ENCODE measurements at regions not wholly inside any gene's neighbourhood (a gene's known extent, or its start where the extent isn't known, plus 50 kb on each side); places are given as distances from the start of the nearest gene placed in this dataset.

- H3K27me3 ChIP-seq (ENCODE audit: control insufficient read depth in 2 of 2, insufficient read depth in 2 of 2, low read length in 2 of 2), result no peaks in the 10 kb centered on the region
- no peak overlapping the region for H3K4me3 ChIP-seq (ENCODE audit: low read length in 2 of 2)
- no peaks in the 10 kb centered on the region for H3K36me3 ChIP-seq (ENCODE audit: control insufficient read depth in 2 of 2, insufficient read depth in 2 of 2, low read length in 2 of 2)
- peaks cover 9 to 28% of the 10 kb centered on the region in 2 donors for H3K4me1 ChIP-seq (ENCODE audit: control insufficient read depth in 2 of 2, insufficient read depth in 2 of 2, low read length in 2 of 2)
- H3K9me3 ChIP-seq (ENCODE audit: control insufficient read depth in 2 of 2, low read length in 2 of 2), result no peaks in the 10 kb centered on the region
- peak overlapping the region; percentile 74 to 82 for H3K27ac ChIP-seq (ENCODE audit: low read depth in 2 of 2, low read length in 2 of 2)
- no peak overlapping the region for H3K9ac ChIP-seq (ENCODE audit: low read depth in 1 of 2, low read length in 2 of 2)
Measured at GRCh38 chr20:10856237-10857015, 182.6 kb upstream of the JAG1 start.

GRCh38 chr20:10857352-10858070, 183.7 kb upstream of the JAG1 start:
- H3K4me1 ChIP-seq (ENCODE audit: control insufficient read depth in 2 of 2, insufficient read depth in 2 of 2, low read length in 2 of 2), result peaks cover 9 to 36% of the 10 kb centered on the region in 2 donors
- H3K36me3 ChIP-seq (ENCODE audit: control insufficient read depth in 2 of 2, insufficient read depth in 2 of 2, low read length in 2 of 2), result no peaks in the 10 kb centered on the region
- no peak overlapping the region for H3K4me3 ChIP-seq (ENCODE audit: low read length in 2 of 2)
- H3K27me3 ChIP-seq (ENCODE audit: control insufficient read depth in 2 of 2, insufficient read depth in 2 of 2, low read length in 2 of 2), result no peaks in the 10 kb centered on the region
- H3K9me3 ChIP-seq (ENCODE audit: control insufficient read depth in 2 of 2, low read length in 2 of 2), result no peaks in the 10 kb centered on the region
- no peak overlapping the region for H3K9ac ChIP-seq (ENCODE audit: low read depth in 1 of 2, low read length in 2 of 2)
- H3K27ac ChIP-seq (ENCODE audit: low read depth in 2 of 2, low read length in 2 of 2), result peak overlapping the region; percentile 74 to 88

DNA sequence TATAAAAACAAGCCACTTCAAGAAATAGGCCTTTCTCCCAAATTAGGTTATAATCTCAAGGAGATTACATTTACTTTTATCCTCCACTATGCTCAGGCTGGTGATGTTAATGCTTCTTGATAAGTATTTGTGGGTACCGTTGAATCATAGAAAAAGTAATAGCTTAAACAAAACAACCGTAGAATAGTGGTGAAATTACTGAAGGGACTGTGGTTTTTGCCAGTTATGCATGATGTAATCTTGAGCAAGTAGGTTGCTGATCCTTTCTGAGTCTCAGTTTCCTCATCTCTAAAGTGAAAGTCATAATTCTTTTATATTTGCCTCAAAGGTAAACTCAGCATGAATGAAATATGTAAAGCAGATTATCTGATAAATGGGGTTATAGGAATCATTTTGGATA, 187.3 kb upstream of the JAG1 start:
- H3K4me3 ChIP-seq (ENCODE audit: low read length in 2 of 2), result no peak overlapping the region
- no peaks in the 10 kb centered on the region for H3K9me3 ChIP-seq (ENCODE audit: control insufficient read depth in 2 of 2, low read length in 2 of 2)
- peak overlapping the region; percentile 43 to 74 for H3K27ac ChIP-seq (ENCODE audit: low read depth in 2 of 2, low read length in 2 of 2)
- H3K36me3 ChIP-seq (ENCODE audit: control insufficient read depth in 2 of 2, insufficient read depth in 2 of 2, low read length in 2 of 2), result no peaks in the 10 kb centered on the region
- no peak overlapping the region for H3K9ac ChIP-seq (ENCODE audit: low read depth in 1 of 2, low read length in 2 of 2)
- H3K27me3 ChIP-seq (ENCODE audit: control insufficient read depth in 2 of 2, insufficient read depth in 2 of 2, low read length in 2 of 2), result no peaks in the 10 kb centered on the region
- H3K4me1 ChIP-seq (ENCODE audit: control insufficient read depth in 2 of 2, insufficient read depth in 2 of 2, low read length in 2 of 2), result peaks cover 23 to 63% of the 10 kb centered on the region in 2 donors

- H3K27me3 ChIP-seq (ENCODE audit: control insufficient read depth in 2 of 2, insufficient read depth in 2 of 2, low read length in 2 of 2), result no peaks in the 10 kb centered on the region
- no peak overlapping the region for H3K9ac ChIP-seq (ENCODE audit: low read depth in 1 of 2, low read length in 2 of 2)
- H3K27ac ChIP-seq (ENCODE audit: low read depth in 2 of 2, low read length in 2 of 2), result peak overlapping the region; percentile 43 to 74
- H3K4me3 ChIP-seq (ENCODE audit: low read length in 2 of 2), result no peak overlapping the region
- no peaks in the 10 kb centered on the region for H3K36me3 ChIP-seq (ENCODE audit: control insufficient read depth in 2 of 2, insufficient read depth in 2 of 2, low read length in 2 of 2)
- H3K9me3 ChIP-seq (ENCODE audit: control insufficient read depth in 2 of 2, low read length in 2 of 2), result no peaks in the 10 kb centered on the region
- H3K4me1 ChIP-seq (ENCODE audit: control insufficient read depth in 2 of 2, insufficient read depth in 2 of 2, low read length in 2 of 2), result peaks cover 23 to 59% of the 10 kb centered on the region in 2 donors
Measured at GRCh38 chr20:10861619-10862018, 187.8 kb upstream of the JAG1 start.

DNA sequence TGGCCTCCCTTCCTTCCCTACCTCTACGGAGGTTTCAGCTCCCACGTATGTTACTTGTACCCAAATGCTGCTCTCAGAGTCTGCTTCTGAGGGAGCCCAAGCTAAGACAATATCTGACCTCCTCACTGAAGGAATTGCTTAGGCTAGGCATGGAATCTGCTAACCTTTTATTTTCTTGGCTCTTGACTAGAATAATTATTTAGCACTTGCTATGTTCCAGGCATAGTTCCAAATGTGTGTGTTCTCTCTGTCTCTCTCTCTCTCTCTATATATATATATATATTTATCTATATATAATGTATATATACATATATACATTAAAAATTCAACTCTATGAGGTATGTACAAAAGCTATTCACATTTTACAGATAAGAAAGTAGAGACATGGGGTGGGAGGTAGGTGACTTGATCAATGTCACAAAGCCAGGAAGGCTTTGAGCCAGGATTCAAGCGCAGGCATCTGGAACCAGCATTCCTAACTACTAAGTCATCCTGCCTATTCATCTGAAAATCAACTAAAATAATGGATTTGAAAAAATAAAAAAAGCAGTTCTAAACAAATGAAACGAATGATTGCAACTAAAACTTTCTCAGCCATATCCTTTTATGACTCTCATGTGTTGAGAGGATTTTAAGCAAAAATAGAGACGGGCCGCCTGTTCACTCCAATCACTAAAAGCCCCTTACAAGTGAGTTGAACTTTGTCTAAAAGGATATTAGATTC, 189.7 kb upstream of the JAG1 start:
- Histone ChIP-seq H3K9ac (ENCODE audit: low read depth in 1 of 2, low read length in 2 of 2) (peak overlapping the region in 1 of 2 donors; percentile 71), H3K36me3 (ENCODE audit: control insufficient read depth in 2 of 2, insufficient read depth in 2 of 2, low read length in 2 of 2) (no peaks in the 10 kb centered on the region), H3K27ac (ENCODE audit: low read depth in 2 of 2, low read length in 2 of 2) (peak overlapping the region; percentile 92 to 96), H3K4me1 (ENCODE audit: control insufficient read depth in 2 of 2, insufficient read depth in 2 of 2, low read length in 2 of 2) (peaks cover 18 to 44% of the 10 kb centered on the region in 2 donors), H3K4me3 (ENCODE audit: low read length in 2 of 2) (peak overlapping the region in 1 of 2 donors; percentile 49), H3K9me3 (ENCODE audit: control insufficient read depth in 2 of 2, low read length in 2 of 2) (no peaks in the 10 kb centered on the region), H3K27me3 (ENCODE audit: control insufficient read depth in 2 of 2, insufficient read depth in 2 of 2, low read length in 2 of 2) (no peaks in the 10 kb centered on the region)

GRCh38 chr20:10864076-10864672, 190.4 kb upstream of the JAG1 start:
- Histone ChIP-seq H3K27me3 (ENCODE audit: control insufficient read depth in 2 of 2, insufficient read depth in 2 of 2, low read length in 2 of 2) (no peaks in the 10 kb centered on the region), H3K4me3 (ENCODE audit: low read length in 2 of 2) (peak overlapping the region; percentile 49 to 58), H3K9ac (ENCODE audit: low read depth in 1 of 2, low read length in 2 of 2) (peak overlapping the region; percentile 61 to 71), H3K4me1 (ENCODE audit: control insufficient read depth in 2 of 2, insufficient read depth in 2 of 2, low read length in 2 of 2) (peaks cover 18 to 44% of the 10 kb centered on the region in 2 donors), H3K27ac (ENCODE audit: low read depth in 2 of 2, low read length in 2 of 2) (peak overlapping the region; percentile 92 to 96), H3K9me3 (ENCODE audit: control insufficient read depth in 2 of 2, low read length in 2 of 2) (no peaks in the 10 kb centered on the region), H3K36me3 (ENCODE audit: control insufficient read depth in 2 of 2, insufficient read depth in 2 of 2, low read length in 2 of 2) (no peaks in the 10 kb centered on the region)

GRCh38 chr20:10868299-10868698, 194.5 kb upstream of the JAG1 start:
- peaks cover 8 to 23% of the 10 kb centered on the region in 2 donors for H3K4me1 ChIP-seq (ENCODE audit: control insufficient read depth in 2 of 2, insufficient read depth in 2 of 2, low read length in 2 of 2)
- H3K27ac ChIP-seq (ENCODE audit: low read depth in 2 of 2, low read length in 2 of 2), result no peak overlapping the region
- no peaks in the 10 kb centered on the region for H3K36me3 ChIP-seq (ENCODE audit: control insufficient read depth in 2 of 2, insufficient read depth in 2 of 2, low read length in 2 of 2)
- no peaks in the 10 kb centered on the region for H3K27me3 ChIP-seq (ENCODE audit: control insufficient read depth in 2 of 2, insufficient read depth in 2 of 2, low read length in 2 of 2)
- H3K9ac ChIP-seq (ENCODE audit: low read depth in 1 of 2, low read length in 2 of 2), result no peak overlapping the region
- no peak overlapping the region for H3K4me3 ChIP-seq (ENCODE audit: low read length in 2 of 2)
- no peaks in the 10 kb centered on the region for H3K9me3 ChIP-seq (ENCODE audit: control insufficient read depth in 2 of 2, low read length in 2 of 2)

DNA sequence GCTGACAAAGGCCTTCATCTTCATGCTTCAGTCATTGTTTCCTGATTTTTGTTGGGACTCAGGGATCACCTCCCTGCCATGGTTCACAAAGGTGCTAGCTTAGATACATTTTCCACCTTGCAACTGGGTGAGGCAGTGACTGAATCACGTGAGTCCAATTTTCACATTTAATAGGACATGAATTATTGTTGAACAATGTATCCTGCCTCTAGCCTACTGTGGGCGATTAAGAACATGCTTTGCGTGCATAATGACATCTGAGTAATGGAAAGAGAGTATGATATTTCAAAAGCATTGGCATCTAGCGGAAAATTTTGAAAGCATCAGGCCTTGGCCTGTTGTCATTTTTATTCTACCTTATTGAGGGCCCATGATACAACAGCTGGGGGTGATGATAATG, 199.2 kb upstream of the JAG1 start:
- Histone ChIP-seq H3K4me3 (ENCODE audit: low read length in 2 of 2) (no peak overlapping the region), H3K27me3 (ENCODE audit: control insufficient read depth in 2 of 2, insufficient read depth in 2 of 2, low read length in 2 of 2) (no peaks in the 10 kb centered on the region), H3K27ac (ENCODE audit: low read depth in 2 of 2, low read length in 2 of 2) (no peak overlapping the region), H3K4me1 (ENCODE audit: control insufficient read depth in 2 of 2, insufficient read depth in 2 of 2, low read length in 2 of 2) (no peaks in the 10 kb centered on the region), H3K9me3 (ENCODE audit: control insufficient read depth in 2 of 2, low read length in 2 of 2) (peaks cover 0 to 2% of the 10 kb centered on the region in 2 donors), H3K9ac (ENCODE audit: low read depth in 1 of 2, low read length in 2 of 2) (no peak overlapping the region), H3K36me3 (ENCODE audit: control insufficient read depth in 2 of 2, insufficient read depth in 2 of 2, low read length in 2 of 2) (no peaks in the 10 kb centered on the region)

DNA sequence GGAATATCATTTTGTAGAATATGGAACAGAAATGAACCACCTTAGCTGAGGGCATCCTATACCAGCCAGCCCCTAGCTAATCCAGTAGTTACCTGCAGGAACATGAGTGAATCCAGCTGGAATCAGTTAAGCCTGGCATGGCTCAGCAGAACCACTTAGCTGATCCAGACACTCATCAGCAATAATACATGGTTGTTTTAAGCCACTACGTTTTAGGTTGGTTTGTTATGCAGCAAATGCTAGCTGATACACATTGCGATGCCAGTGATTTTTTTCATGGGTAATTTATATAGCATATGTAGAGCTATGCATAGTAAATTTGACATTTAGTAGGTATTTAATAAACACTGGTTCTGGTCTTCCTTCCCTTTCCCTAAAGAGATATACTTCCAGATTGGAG, 201.9 kb upstream of the JAG1 start:
- no peaks in the 10 kb centered on the region for H3K36me3 ChIP-seq (ENCODE audit: control insufficient read depth in 2 of 2, insufficient read depth in 2 of 2, low read length in 2 of 2)
- H3K27me3 ChIP-seq (ENCODE audit: control insufficient read depth in 2 of 2, insufficient read depth in 2 of 2, low read length in 2 of 2), result no peaks in the 10 kb centered on the region
- H3K27ac ChIP-seq (ENCODE audit: low read depth in 2 of 2, low read length in 2 of 2), result no peak overlapping the region
- H3K4me1 ChIP-seq (ENCODE audit: control insufficient read depth in 2 of 2, insufficient read depth in 2 of 2, low read length in 2 of 2), result no peaks in the 10 kb centered on the region
- H3K4me3 ChIP-seq (ENCODE audit: low read length in 2 of 2), result no peak overlapping the region
- no peak overlapping the region for H3K9ac ChIP-seq (ENCODE audit: low read depth in 1 of 2, low read length in 2 of 2)
- peaks cover 0 to 2% of the 10 kb centered on the region in 2 donors for H3K9me3 ChIP-seq (ENCODE audit: control insufficient read depth in 2 of 2, low read length in 2 of 2)
